NCI-H1092 treated with DMSO at 0.1 percent for 48 hours (cell line): ENCODE measurements at regions not wholly inside any gene's neighbourhood (a gene's known extent, or its start where the extent isn't known, plus 50 kb on each side); places are given as distances from the start of the nearest gene placed in this dataset.

Experiments
- DNase-seq: peaks from one replicate; lab custom pipeline; 2025; lab: John Stamatoyannopoulos, UW

- no peak for DNase-seq
Measured at GRCh38 chr2:104321116-104321795, 532.7 kb upstream of the POU3F3 start.

- no peak for DNase-seq
Measured at GRCh38 chr2:104321796-104322349, 532.0 kb upstream of the POU3F3 start.

GRCh38 chr2:104332731-104333130 lies 521.2 kb upstream of the POU3F3 start:
- no peak for DNase-seq

GRCh38 chr2:104337869-104338268 lies 516.0 kb upstream of the POU3F3 start:
- no peak for DNase-seq

GRCh38 chr2:104340162-104340561 lies 513.8 kb upstream of the POU3F3 start:
- DNase-seq, result no peak

- no peak for DNase-seq
Measured at GRCh38 chr2:104340879-104341828, 512.8 kb upstream of the POU3F3 start.

GRCh38 chr2:104344306-104344705 lies 509.6 kb upstream of the POU3F3 start:
- DNase-seq, result no peak

- no peak for DNase-seq
Measured at GRCh38 chr2:104344985-104345384, 508.9 kb upstream of the POU3F3 start.

GRCh38 chr2:104358122-104358521 lies 495.8 kb upstream of the POU3F3 start:
- no peak for DNase-seq

- no peak for DNase-seq
Measured at GRCh38 chr2:104361414-104361813, 492.5 kb upstream of the POU3F3 start.

- no peak for DNase-seq
Measured at GRCh38 chr2:104368089-104368488, 485.8 kb upstream of the POU3F3 start.

- no peak for DNase-seq
Measured at GRCh38 chr2:104371087-104371781, 482.7 kb upstream of the POU3F3 start.

- DNase-seq, result no peak
Measured at GRCh38 chr2:104375206-104375605, 478.7 kb upstream of the POU3F3 start.

- peak; percentile 73 for DNase-seq
Measured at GRCh38 chr2:104378853-104379374, 475.0 kb upstream of the POU3F3 start.

GRCh38 chr2:104384961-104385360 lies 469.0 kb upstream of the POU3F3 start:
- no peak for DNase-seq

- DNase-seq, result no peak
Measured at GRCh38 chr2:104385743-104386142, 468.2 kb upstream of the POU3F3 start.

- no peak for DNase-seq
Measured at GRCh38 chr2:104388296-104388695, 465.6 kb upstream of the POU3F3 start.

- no peak for DNase-seq
Measured at GRCh38 chr2:104402825-104403224, 451.1 kb upstream of the POU3F3 start.

GRCh38 chr2:104404526-104404925 lies 449.4 kb upstream of the POU3F3 start:
- no peak for DNase-seq

- DNase-seq, result no peak
Measured at GRCh38 chr2:104405623-104406022, 448.3 kb upstream of the POU3F3 start.

GRCh38 chr2:104406261-104406726 lies 447.6 kb upstream of the POU3F3 start:
- peak; percentile 85 for DNase-seq

GRCh38 chr2:104407641-104408040 lies 446.3 kb upstream of the POU3F3 start:
- no peak for DNase-seq
